MCF 10A (cell line): ENCODE measurements at regions not wholly inside any gene's neighbourhood (a gene's known extent, or its start where the extent isn't known, plus 50 kb on each side); places are given as distances from the start of the nearest gene placed in this dataset.

Experiments
- BruUV-seq: library from RNA; stranded (reverse); fragments of 400-500 nt; replicated peaks from 2 replicates; lab custom pipeline; 2021; lab: Mats Ljungman, UMichigan
- CTCF ChIA-PET: fragments of 300-600 bp; sonication (Branson Sonifier 250); formaldehyde crosslinking; extraction: SDS; loops from one replicate; lab custom pipeline; 2021; ENCODE audit warnings: antibody characterized with exemption, inconsistent platforms; lab: Yijun Ruan, JAX
- POLR2A ChIA-PET: fragments of 300-600, 350-650 bp; sonication (Branson Sonifier 250); formaldehyde crosslinking; extraction: SDS; loops from one replicate; lab custom pipeline; 2020; ENCODE audit warnings: antibody characterized with exemption, inconsistent platforms; lab: Yijun Ruan, JAX
- DNase-seq: peaks from one replicate; pipeline ENCODE4 v3.0.0-alpha.2; 2018; ENCODE audit not compliant: unreplicated experiment
- H3K27ac Mint-ChIP-seq: one replicate; pipeline ENCODE4 v1.8.0; 2022; ENCODE audit warnings: mild to moderate bottlenecking, low read depth, mixed read lengths; ENCODE audit not compliant: unreplicated experiment
- H3K27me3 Mint-ChIP-seq: one replicate; pipeline ENCODE4 v1.8.0; 2022; ENCODE audit warnings: mixed read lengths; ENCODE audit not compliant: insufficient read depth, unreplicated experiment
- H3K36me3 Mint-ChIP-seq: one replicate; pipeline ENCODE4 v1.8.0; 2022; ENCODE audit warnings: mild to moderate bottlenecking, moderate library complexity, mixed read lengths; ENCODE audit not compliant: insufficient read depth, unreplicated experiment
- H3K4me1 Mint-ChIP-seq: one replicate; pipeline ENCODE4 v1.8.0; 2022; ENCODE audit warnings: mixed read lengths; ENCODE audit not compliant: insufficient read depth, unreplicated experiment
- H3K4me3 Mint-ChIP-seq: one replicate; pipeline ENCODE4 v1.8.0; 2022; ENCODE audit warnings: mild to moderate bottlenecking, moderate library complexity, mixed read lengths; ENCODE audit not compliant: unreplicated experiment
- H3K9me3 Mint-ChIP-seq: one replicate; pipeline ENCODE4 v1.8.0; 2022; ENCODE audit warnings: mixed read lengths; ENCODE audit not compliant: unreplicated experiment
- intact Hi-C: fragments of 100-400 bp; cut with micrococcal nuclease; formaldehyde crosslinking; loops from 2 replicates; pipeline ENCODE4 v1.14.1; 2022
- TF ChIP-seq, protein P1 (sequence below): fragments of 200-600 bp; IDR thresholded peaks from one replicate; pipeline ENCODE4 v1.8.0; 2022; ENCODE audit warnings: antibody characterized with exemption, mild to moderate bottlenecking; ENCODE audit not compliant: unreplicated experiment

GRCh38 chr9:1954238-1954637 is 60.9 kb upstream of the SMARCA2 start:
- TF ChIP-seq, protein P1, sequence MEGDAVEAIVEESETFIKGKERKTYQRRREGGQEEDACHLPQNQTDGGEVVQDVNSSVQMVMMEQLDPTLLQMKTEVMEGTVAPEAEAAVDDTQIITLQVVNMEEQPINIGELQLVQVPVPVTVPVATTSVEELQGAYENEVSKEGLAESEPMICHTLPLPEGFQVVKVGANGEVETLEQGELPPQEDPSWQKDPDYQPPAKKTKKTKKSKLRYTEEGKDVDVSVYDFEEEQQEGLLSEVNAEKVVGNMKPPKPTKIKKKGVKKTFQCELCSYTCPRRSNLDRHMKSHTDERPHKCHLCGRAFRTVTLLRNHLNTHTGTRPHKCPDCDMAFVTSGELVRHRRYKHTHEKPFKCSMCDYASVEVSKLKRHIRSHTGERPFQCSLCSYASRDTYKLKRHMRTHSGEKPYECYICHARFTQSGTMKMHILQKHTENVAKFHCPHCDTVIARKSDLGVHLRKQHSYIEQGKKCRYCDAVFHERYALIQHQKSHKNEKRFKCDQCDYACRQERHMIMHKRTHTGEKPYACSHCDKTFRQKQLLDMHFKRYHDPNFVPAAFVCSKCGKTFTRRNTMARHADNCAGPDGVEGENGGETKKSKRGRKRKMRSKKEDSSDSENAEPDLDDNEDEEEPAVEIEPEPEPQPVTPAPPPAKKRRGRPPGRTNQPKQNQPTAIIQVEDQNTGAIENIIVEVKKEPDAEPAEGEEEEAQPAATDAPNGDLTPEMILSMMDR = no peak
- no peaks in the 10 kb centered on the region for H3K9me3 Mint-ChIP-seq
- no peaks in the 10 kb centered on the region for H3K36me3 Mint-ChIP-seq
- POLR2A ChIA-PET = no interaction called here
- H3K4me3 Mint-ChIP-seq = no peak overlapping the region
- no peaks in the 10 kb centered on the region for H3K4me1 Mint-ChIP-seq
- no TSS peak for BruUV-seq
- CTCF ChIA-PET = no interaction called here
- no peak for DNase-seq
- H3K27ac Mint-ChIP-seq = no peak overlapping the region
- intact Hi-C loops = no loop called here
- peaks cover 22% of the 10 kb centered on the region for H3K27me3 Mint-ChIP-seq

DNA sequence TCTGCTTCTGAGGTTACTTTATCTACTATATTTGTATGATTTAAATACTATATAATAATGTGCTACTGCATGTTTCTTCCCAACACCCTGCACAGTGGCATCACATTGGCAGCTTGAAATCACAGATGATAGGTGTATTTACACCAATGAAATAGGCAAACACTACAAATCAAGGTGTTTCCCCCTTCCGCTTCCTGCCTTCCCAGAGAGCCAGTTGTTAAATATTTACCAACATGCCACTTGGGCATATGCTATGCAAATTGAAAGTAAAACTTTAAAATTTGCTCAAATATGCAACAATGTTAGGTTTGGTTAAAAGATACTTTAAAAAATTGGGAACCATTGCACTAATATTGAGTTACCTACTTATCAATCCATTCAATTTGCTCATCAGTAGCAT is 58.2 kb upstream of the SMARCA2 start:
- CTCF ChIA-PET = no interaction called here
- Mint-ChIP-seq H3K9me3 (no peaks in the 10 kb centered on the region), H3K36me3 (no peaks in the 10 kb centered on the region), H3K27me3 (peaks cover 31% of the 10 kb centered on the region), H3K4me3 (no peak overlapping the region), H3K27ac (no peak overlapping the region), H3K4me1 (no peaks in the 10 kb centered on the region)
- TF ChIP-seq, protein P1 = no peak
- DNase-seq = no peak
- POLR2A ChIA-PET = interaction anchor here (1.2 kb wide), 2 partner anchors 21 to 22 kb away, joined by 3 to 4 read pairs; no protein-coding TSS in a partner anchor
- intact Hi-C loops = no loop called here
- no TSS peak for BruUV-seq

GRCh38 chr9:1957856-1958255 is 57.3 kb upstream of the SMARCA2 start:
- intact Hi-C loops = no loop called here
- H3K4me3 Mint-ChIP-seq = no peak overlapping the region
- TF ChIP-seq, protein P1 = no peak
- no peaks in the 10 kb centered on the region for H3K4me1 Mint-ChIP-seq
- BruUV-seq = no TSS peak
- no peak for DNase-seq
- H3K36me3 Mint-ChIP-seq = no peaks in the 10 kb centered on the region
- CTCF ChIA-PET = interaction anchor here (0.6 to 1.3 kb wide), 4 partner anchors 22 to 800 kb away, joined by 3 read pairs; no protein-coding TSS in a partner anchor
- H3K9me3 Mint-ChIP-seq = no peaks in the 10 kb centered on the region
- H3K27me3 Mint-ChIP-seq = peaks cover 31% of the 10 kb centered on the region
- no peak overlapping the region for H3K27ac Mint-ChIP-seq
- POLR2A ChIA-PET = interaction anchor here (1.2 kb wide), 2 partner anchors 20 to 22 kb away, joined by 3 to 4 read pairs; no protein-coding TSS in a partner anchor

DNA sequence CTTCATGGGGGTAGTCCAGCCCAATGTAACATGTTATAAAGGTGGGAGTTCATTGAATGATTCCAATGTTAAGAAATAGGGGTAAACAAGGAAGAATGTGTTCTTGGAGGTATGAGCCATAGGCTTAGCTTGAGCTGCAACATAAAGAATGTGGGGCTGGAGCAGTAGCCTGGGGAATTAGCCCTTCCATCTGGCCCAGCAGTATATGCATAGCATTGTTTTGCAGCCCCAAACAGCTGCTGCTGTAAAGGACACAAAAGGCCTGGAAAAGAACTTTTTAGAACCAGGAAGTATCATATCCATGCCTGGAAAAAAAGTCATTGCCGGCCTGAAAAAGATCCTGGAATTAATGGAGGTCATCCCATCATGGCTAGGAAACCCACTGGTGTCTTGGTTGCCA is 55.8 kb upstream of the SMARCA2 start:
- Mint-ChIP-seq H3K9me3 (no peaks in the 10 kb centered on the region), H3K4me3 (no peak overlapping the region), H3K36me3 (no peaks in the 10 kb centered on the region), H3K4me1 (no peaks in the 10 kb centered on the region), H3K27me3 (peaks cover 31% of the 10 kb centered on the region), H3K27ac (no peak overlapping the region)
- ChIA-PET CTCF (no interaction called here), POLR2A (no interaction called here)
- TF ChIP-seq, protein P1 = no peak
- no peak for DNase-seq
- intact Hi-C loops = no loop called here
- BruUV-seq = no TSS peak
